ENCODE measurements at regions not wholly inside any gene's neighbourhood (a gene's known extent, or its start where the extent isn't known, plus 50 kb on each side); places are given as distances from the start of the nearest gene placed in this dataset.

- TF ChIP-seq CTCF (conservative IDR thresholded peaks at IDR 0.05): no peak
- no peak for TF ChIP-seq EZH2 (IDR thresholded peaks at IDR 0.05; ENCODE audit: low read depth)
These were observed 64.5 kb upstream of the TAC1 start for GRCh38 chr7:97667359-97667758.
